K562 (cell line): ENCODE measurements at regions not wholly inside any gene's neighbourhood (a gene's known extent, or its start where the extent isn't known, plus 50 kb on each side); places are given as distances from the start of the nearest gene placed in this dataset.

Experiments used
- ATAC-seq: fragments of 200-7000 bp; cut with Tn5 transposase; 3 replicates; pipeline ENCODE4 v1.9.1; 2020; ENCODE audit warnings: moderate library complexity
- BruUV-seq: library from RNA; stranded (reverse); fragments of 400-500 nt; replicated peaks from 2 replicates; lab custom pipeline; 2021; lab: Mats Ljungman, UMichigan
- CTCF ChIA-PET: fragments of 300-600 bp; formaldehyde crosslinking; extraction: SDS; loops from one replicate; lab custom pipeline; 2021; ENCODE audit warnings: low intra/inter-chr PET ratio; lab: Yijun Ruan, JAX
- POLR2A ChIA-PET: fragments of 300-600, 350-650 bp; sonication (Branson Sonifier 250); formaldehyde crosslinking; extraction: SDS; loops from one replicate; lab custom pipeline; 2021; ENCODE audit warnings: antibody characterized with exemption, inconsistent platforms; lab: Yijun Ruan, JAX
- DNase-seq, 4 experiments: peaks; one replicate each; pipeline versions ENCODE4 v3.0.0 to v3.0.0-alpha.2; 2011 to 2018; ENCODE audit warnings: low spot score in 3 of 4, mixed read lengths in 3 of 4; ENCODE audit errors: extremely low read depth in 1 of 4
- FAIRE-seq: peaks from 2 replicates; lab custom pipeline; 2011; peaks lifted over from hg19 to GRCh38; lab: Jason Lieb, UNC
- H2AFZ ChIP-seq: 2 replicates; pipeline ENCODE4 v1.6.0; 2011; ENCODE audit warnings: low read depth, low read length, control low read depth, inconsistent platforms
- H3K27ac ChIP-seq: fragments of 200-600 bp; 3 replicates; pipeline ENCODE4 v1.8.0; 2011; ENCODE audit warnings: low read depth, mild to moderate bottlenecking, control low read depth, inconsistent platforms, low read length, moderate library complexity, mixed read lengths; ENCODE audit errors: extremely low read depth
- H3K27me3 ChIP-seq, 2 experiments: fragments of 300-600 bp in 1 of 2; 2 replicates in 1 of 2; 3 replicates in 1 of 2; pipeline versions ENCODE4 v1.6.0 to v1.8.0; 2011; ENCODE audit warnings: inconsistent platforms in 2 of 2, low read length in 2 of 2, mild to moderate bottlenecking in 1 of 2, mixed read lengths in 1 of 2, moderate library complexity in 1 of 2; ENCODE audit not compliant: control insufficient read depth in 2 of 2, insufficient read depth in 2 of 2
- H3K36me3 ChIP-seq: fragments of 300-600 bp; 3 replicates; pipeline ENCODE4 v1.8.0; 2011; ENCODE audit warnings: mild to moderate bottlenecking, low read length, inconsistent platforms; ENCODE audit not compliant: control insufficient read depth, insufficient read depth
- H3K4me1 ChIP-seq, 2 experiments: fragments of 200-600 bp in 1 of 2; replicated peaks in 1 of 2; 2 replicates in 1 of 2; 3 replicates in 1 of 2; pipeline versions ENCODE4 v1.5.1 to v1.8.0; 2011; ENCODE audit warnings: inconsistent platforms in 2 of 2, low read length in 2 of 2, mild to moderate bottlenecking in 1 of 2, mixed read lengths in 1 of 2, moderate library complexity in 1 of 2; ENCODE audit not compliant: control insufficient read depth in 2 of 2, insufficient read depth in 2 of 2
- H3K4me2 ChIP-seq: 2 replicates; pipeline ENCODE4 v1.6.1; 2011; ENCODE audit warnings: low read length, control low read depth, inconsistent platforms, mixed read lengths; ENCODE audit not compliant: insufficient read depth
- H3K4me3 ChIP-seq: fragments of 200-600 bp; sonication (generic), shearing (Covaris generic); 2 replicates; pipeline ENCODE4 v1.5.1; 2016; ENCODE audit warnings: control low read depth, inconsistent platforms
- H3K79me2 ChIP-seq: fragments of 200-600 bp; 3 replicates; pipeline ENCODE4 v1.8.0; 2011; ENCODE audit warnings: low read length, inconsistent platforms; ENCODE audit not compliant: control insufficient read depth, insufficient read depth
- H3K9ac ChIP-seq, 2 experiments: 2 replicates each; pipeline versions ENCODE4 v1.6.0 to v1.6.1; 2011; ENCODE audit warnings: low read depth in 2 of 2, low read length in 2 of 2, control low read depth in 1 of 2, inconsistent platforms in 1 of 2, mild to moderate bottlenecking in 1 of 2, mixed read lengths in 1 of 2; ENCODE audit not compliant: insufficient read depth in 1 of 2
- H3K9me1 ChIP-seq: one replicate; pipeline ENCODE4 v1.6.0; 2011; ENCODE audit warnings: inconsistent platforms, mild to moderate bottlenecking, low read length, moderate library complexity; ENCODE audit not compliant: control insufficient read depth, insufficient read depth
- H3K9me3 ChIP-seq: replicated peaks from 2 replicates; pipeline ENCODE4 v1.5.1; 2011; ENCODE audit warnings: low read depth, low read length, inconsistent platforms; ENCODE audit not compliant: control insufficient read depth, insufficient read depth
- H4K20me1 ChIP-seq: replicated peaks from 2 replicates; pipeline ENCODE4 v1.6.1; 2011; ENCODE audit warnings: low read length, inconsistent platforms, mixed read lengths; ENCODE audit not compliant: control insufficient read depth, insufficient read depth
- C11orf30 ChIP-seq: fragments of 450-650 bp; IDR thresholded peaks from 2 replicates; pipeline ENCODE4 v1.6.1; 2016; ENCODE audit warnings: low read depth, mild to moderate bottlenecking
- CEBPZ ChIP-seq: fragments of 150-350 bp; IDR thresholded peaks from 2 replicates; pipeline ENCODE4 v1.6.1; 2014; ENCODE audit warnings: low read depth, mild to moderate bottlenecking, low read length, borderline replicate concordance
- DNMT1 ChIP-seq: fragments of 450-650 bp; IDR thresholded peaks from 2 replicates; pipeline ENCODE4 v1.6.1; 2016; ENCODE audit warnings: antibody characterized with exemption, mild to moderate bottlenecking
- EP400 ChIP-seq: fragments of 450-650 bp; IDR thresholded peaks from 2 replicates; pipeline ENCODE4 v1.6.1; 2017; ENCODE audit warnings: antibody characterized with exemption, mild to moderate bottlenecking, moderate library complexity
- HMG20B ChIP-seq: fragments of 250-450 bp; sonication (Bioruptor Pico); IDR thresholded peaks from 2 replicates; pipeline ENCODE4 v1.5.0; 2021; ENCODE audit warnings: mild to moderate bottlenecking
- HOXB6 ChIP-seq: fragments of 250-450 bp; sonication (Bioruptor Pico); IDR thresholded peaks from 2 replicates; pipeline ENCODE4 v1.5.1; 2022; ENCODE audit warnings: mild to moderate bottlenecking, borderline replicate concordance
- KLF1 ChIP-seq: fragments of 450-650 bp; IDR thresholded peaks from 2 replicates; pipeline ENCODE4 v1.6.1; 2016; ENCODE audit warnings: missing genetic modification characterization, missing compliant biosample characterization
- POLR2H ChIP-seq: IDR thresholded peaks from 2 replicates; pipeline ENCODE4 v1.6.1; 2016; ENCODE audit warnings: missing genetic modification characterization, low read depth, mild to moderate bottlenecking, control low read depth, missing compliant biosample characterization, moderate library complexity
- RFX5 ChIP-seq: IDR thresholded peaks from 2 replicates; pipeline ENCODE4 v1.6.1; 2011; ENCODE audit warnings: low read depth, mild to moderate bottlenecking, improper control_type of control experiment, low read length
- U2AF1 ChIP-seq: fragments of 200-400 bp; formaldehyde crosslinking; optimal IDR thresholded peaks from 2 replicates; pipeline ENCODE3; 2017; ENCODE audit warnings: mild to moderate bottlenecking, low read depth, low read length, moderate library complexity
- XRCC5 ChIP-seq: fragments of 200-400 bp; formaldehyde crosslinking; IDR thresholded peaks from 2 replicates; pipeline ENCODE4 v1.6.1; 2017; ENCODE audit warnings: low read depth, mild to moderate bottlenecking, low read length
- ZNF324 ChIP-seq: fragments of 250-450 bp; sonication (Bioruptor Pico); IDR thresholded peaks from 2 replicates; pipeline ENCODE4 v1.4.0; 2020; ENCODE audit warnings: mild to moderate bottlenecking
- WGBS: fragments of 100-300 bp; shearing (Covaris generic); methylation state at CpG from one replicate; pipeline ENCODE4 v1.1.6; 2016; ENCODE audit warnings: low coverage, mixed read lengths; ENCODE audit not compliant: insufficient coverage; ENCODE audit errors: missing lambda C conversion rate; 5-methylcytosine and 5-hydroxymethylcytosine counted together
- in situ Hi-C: fragments of 300-500 bp; cut with MboI; formaldehyde crosslinking; loops from 4 replicates; pipeline ENCODE4 v1.15.0; 2018; ENCODE audit warnings: inconsistent platforms, mixed read lengths
- intact Hi-C: fragments of 100-400 bp; cut with micrococcal nuclease; formaldehyde crosslinking; loops from 2 replicates; pipeline ENCODE4 v1.14.2; 2022

GRCh38 chr5:174601946-174602345 is 122.4 kb upstream of the MSX2 start:
- Histone ChIP-seq H3K27ac (no peak overlapping the region), H3K36me3 (no peaks in the 10 kb centered on the region), H4K20me1 (no peaks in the 10 kb centered on the region), H3K9me1 (no peaks in the 10 kb centered on the region), H3K4me1 (no peaks in the 10 kb centered on the region), H3K9ac (no peak overlapping the region), H3K4me3 (no peak overlapping the region), H2AFZ (no peak overlapping the region), H3K9me3 (no peaks in the 10 kb centered on the region), H3K27me3 (peaks cover 7 to 16% of the 10 kb centered on the region in 2 experiments; a peak in 3 of 5 replicates)
- FAIRE-seq: no peak
- POLR2A ChIA-PET: no interaction called here
- in situ Hi-C loops: no loop called here
- WGBS: 0% methylated on average over 1 of the region's 1 CpG
- TF ChIP-seq HMG20B (CRISPR knock-in tag) (no peak), XRCC5 (no peak), RFX5 (no peak), U2AF1 (no peak), ZNF324 (CRISPR knock-in tag) (no peak)
- TF ChIP-seq, all 486 proteins: peak for 0
- CTCF ChIA-PET: no interaction called here
- no peak for DNase-seq
- no TSS peak for BruUV-seq
- Histone ChIP-seq H3K4me2 (no peak overlapping the region), H3K79me2 (no peaks in the 10 kb centered on the region)
- intact Hi-C loops: no loop called here
- no peak for ATAC-seq

GRCh38 chr5:174606153-174606552 is 118.2 kb upstream of the MSX2 start:
- intact Hi-C loops (no loop called here), in situ Hi-C loops (no loop called here)
- Histone ChIP-seq H3K9ac (no peak overlapping the region), H4K20me1 (no peaks in the 10 kb centered on the region), H3K9me3 (no peaks in the 10 kb centered on the region), H3K79me2 (no peaks in the 10 kb centered on the region), H3K36me3 (no peaks in the 10 kb centered on the region), H3K27me3 (peaks cover 13 to 41% of the 10 kb centered on the region in 2 experiments; a peak in 4 of 5 replicates), H3K4me2 (no peak overlapping the region), H3K27ac (no peak overlapping the region), H3K9me1 (no peaks in the 10 kb centered on the region), H3K4me3 (no peak overlapping the region), H2AFZ (no peak overlapping the region), H3K4me1 (no peaks in the 10 kb centered on the region; a peak in 1 of 5 replicates)
- TF ChIP-seq DNMT1 (no peak), EP400 (no peak), CEBPZ (no peak), HOXB6 (CRISPR knock-in tag) (no peak), KLF1 (tag) (no peak), C11orf30 (no peak), POLR2H (tag) (no peak)
- FAIRE-seq: no peak
- no peak for ATAC-seq
- no peak for DNase-seq
- 9% methylated on average over 3 of the region's 3 CpGs for WGBS
- ChIA-PET POLR2A (no interaction called here), CTCF (no interaction called here)
- no TSS peak for BruUV-seq
